A673 (cell line): ENCODE measurements at regions not wholly inside any gene's neighbourhood (a gene's known extent, or its start where the extent isn't known, plus 50 kb on each side); places are given as distances from the start of the nearest gene placed in this dataset.

Experiments
- BruUV-seq: library from RNA; stranded (reverse); fragments of 400-500 nt; replicated peaks from 2 replicates; lab custom pipeline; 2021; lab: Mats Ljungman, UMichigan
- CTCF ChIA-PET: fragments of 300-600 bp; sonication (Branson Sonifier 250); formaldehyde crosslinking; loops from one replicate; lab custom pipeline; 2022; ENCODE audit warnings: antibody characterized with exemption; lab: Charles Lee
- POLR2A ChIA-PET: fragments of 300-600 bp; sonication (Branson Sonifier 250); formaldehyde crosslinking; loops from one replicate; lab custom pipeline; 2022; ENCODE audit warnings: antibody characterized with exemption; ENCODE audit not compliant: low non-redundant PET; lab: Charles Lee
- DNase-seq: peaks from one replicate; pipeline ENCODE4 v3.0.0-alpha.2; 2015; ENCODE audit warnings: low spot score
- H3K27ac ChIP-seq: fragments of 200-600 bp; sonication (generic); 2 replicates; pipeline ENCODE4 v1.5.1; 2016; ENCODE audit warnings: mixed run types, low read depth, mild to moderate bottlenecking, mixed read lengths, antibody characterized with exemption, low read length; ENCODE audit not compliant: poor library complexity, severe bottlenecking
- H3K27me3 ChIP-seq: fragments of 200-600 bp; sonication (generic); replicated peaks from 2 replicates; pipeline ENCODE4 v1.6.1; 2017; ENCODE audit warnings: mixed run types, low read depth, mild to moderate bottlenecking, mixed read lengths, antibody characterized with exemption, low read length; ENCODE audit not compliant: insufficient read depth, poor library complexity
- H3K36me3 ChIP-seq: fragments of 200-600 bp; sonication (generic); 2 replicates; pipeline ENCODE4 v1.6.1; 2016; ENCODE audit warnings: mixed run types, mild to moderate bottlenecking, mixed read lengths, antibody characterized with exemption, low read length; ENCODE audit not compliant: insufficient read depth, poor library complexity, severe bottlenecking
- H3K4me1 ChIP-seq: fragments of 200-600 bp; sonication (generic); 2 replicates; pipeline ENCODE4 v1.6.1; 2017; ENCODE audit warnings: mixed run types, mild to moderate bottlenecking, mixed read lengths, antibody characterized with exemption, low read length; ENCODE audit not compliant: insufficient read depth, poor library complexity, severe bottlenecking
- H3K4me3 ChIP-seq: fragments of 200-600 bp; sonication (generic); 2 replicates; pipeline ENCODE4 v1.5.1; 2016; ENCODE audit warnings: low read depth, mixed run types, mild to moderate bottlenecking, mixed read lengths, low read length; ENCODE audit not compliant: poor library complexity, severe bottlenecking
- H3K9me3 ChIP-seq: fragments of 200-600 bp; sonication (generic); 2 replicates; pipeline ENCODE4 v1.6.1; 2016; ENCODE audit warnings: mixed run types, low read depth, mild to moderate bottlenecking, mixed read lengths, antibody characterized with exemption, low read length; ENCODE audit not compliant: poor library complexity, severe bottlenecking
- CTCF ChIP-seq: fragments of 300-800, 200-600 bp; sonication (generic); conservative IDR thresholded peaks from 2 replicates; pipeline ENCODE4 v1.5.1; 2017; ENCODE audit warnings: low read depth, mild to moderate bottlenecking, antibody characterized with exemption, low read length, moderate library complexity, mixed read lengths
- EZH2 ChIP-seq: fragments of 200-600 bp; sonication (generic); IDR thresholded peaks from 2 replicates; pipeline ENCODE4 v1.6.1; 2017; ENCODE audit warnings: borderline replicate concordance, low read depth, mild to moderate bottlenecking, mixed read lengths, antibody characterized with exemption, low read length; ENCODE audit not compliant: poor library complexity, severe bottlenecking
- intact Hi-C: fragments of 100-400 bp; cut with micrococcal nuclease; formaldehyde crosslinking; loops from one replicate; pipeline ENCODE4 v1.10.0; 2022; ENCODE audit not compliant: unreplicated experiment

DNA sequence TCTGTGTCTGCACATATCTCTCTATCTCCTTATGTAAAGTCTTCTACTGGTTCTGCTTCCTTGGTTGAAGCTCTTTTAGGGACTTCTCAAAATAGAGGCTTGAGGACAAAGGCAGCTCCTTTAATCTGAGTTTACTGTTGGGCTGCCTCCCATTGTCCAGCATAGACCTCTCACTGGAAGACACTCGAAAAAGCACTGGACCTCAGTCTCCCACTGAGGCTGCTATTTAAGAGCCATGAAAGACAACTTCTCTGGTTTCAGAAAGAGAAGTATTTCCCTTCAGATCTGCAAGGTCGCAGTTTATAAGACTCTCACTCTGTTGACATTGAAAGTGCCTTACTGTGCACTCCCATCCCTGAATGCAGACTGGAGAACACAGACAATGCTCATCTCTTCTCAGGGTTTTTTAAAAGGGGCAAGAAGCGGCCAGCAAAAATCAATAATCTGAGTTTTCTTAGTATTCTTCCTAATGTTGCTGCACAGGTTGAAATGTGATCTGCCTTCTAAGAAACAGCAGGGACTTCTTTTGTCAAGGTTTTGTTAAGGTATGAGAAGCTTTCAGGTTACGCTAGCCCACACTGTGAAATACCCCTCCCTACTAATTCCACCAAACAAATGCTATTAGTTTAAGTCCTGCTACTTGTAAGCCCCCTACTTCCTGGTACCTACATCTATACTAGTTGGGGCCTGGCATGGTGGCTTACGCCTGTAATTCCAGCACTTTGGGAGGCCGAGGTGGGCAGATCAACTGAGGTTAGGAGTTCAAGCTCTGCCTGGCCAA is 450.0 kb upstream of the SLC10A2 start:
- no peak overlapping the region for H3K4me3 ChIP-seq
- H3K27me3 ChIP-seq: peaks cover 12% of the 10 kb centered on the region
- H3K9me3 ChIP-seq: no peaks in the 10 kb centered on the region
- intact Hi-C loops: no loop called here
- ChIA-PET POLR2A (no interaction called here), CTCF (no interaction called here)
- BruUV-seq: no TSS peak
- no peaks in the 10 kb centered on the region for H3K36me3 ChIP-seq
- no peaks in the 10 kb centered on the region for H3K4me1 ChIP-seq
- H3K27ac ChIP-seq: no peak overlapping the region
- TF ChIP-seq EZH2 (no peak), CTCF (no peak)
- no peak for DNase-seq

- TF ChIP-seq EZH2 (no peak), CTCF (no peak)
- H3K4me3 ChIP-seq: no peak overlapping the region
- H3K9me3 ChIP-seq: no peaks in the 10 kb centered on the region
- no peaks in the 10 kb centered on the region for H3K36me3 ChIP-seq
- no peak overlapping the region for H3K27ac ChIP-seq
- ChIA-PET POLR2A (no interaction called here), CTCF (no interaction called here)
- DNase-seq: no peak
- BruUV-seq: no TSS peak
- no peaks in the 10 kb centered on the region for H3K4me1 ChIP-seq
- intact Hi-C loops: no loop called here
- H3K27me3 ChIP-seq: peaks cover 12% of the 10 kb centered on the region
Measured at GRCh38 chr13:103515410-103515809, 449.2 kb upstream of the SLC10A2 start.

DNA sequence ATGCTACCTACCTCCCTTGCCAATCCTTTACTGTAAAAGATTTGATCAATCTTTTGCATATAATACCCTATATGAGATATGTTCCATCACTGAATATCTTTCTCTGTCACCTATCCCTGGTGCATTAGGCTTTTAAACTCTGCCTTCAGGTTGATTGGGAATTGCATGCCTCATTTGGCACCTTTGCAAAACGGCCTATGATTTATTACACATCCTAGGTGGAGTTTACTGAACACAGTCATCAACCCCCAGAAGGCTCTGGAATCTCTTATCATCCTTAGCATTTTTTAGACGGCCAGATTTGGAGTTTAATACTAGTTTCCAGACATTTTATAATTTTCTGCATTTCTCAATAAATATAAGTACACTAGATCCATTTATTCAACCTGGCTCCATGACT is 448.4 kb upstream of the SLC10A2 start:
- Histone ChIP-seq H3K4me3 (no peak overlapping the region), H3K9me3 (no peaks in the 10 kb centered on the region), H3K4me1 (no peaks in the 10 kb centered on the region), H3K27me3 (peaks cover 14% of the 10 kb centered on the region), H3K27ac (no peak overlapping the region), H3K36me3 (no peaks in the 10 kb centered on the region)
- ChIA-PET POLR2A (no interaction called here), CTCF (no interaction called here)
- TF ChIP-seq CTCF: no peak
- no peak for TF ChIP-seq EZH2
- no TSS peak for BruUV-seq
- no peak for DNase-seq
- intact Hi-C loops: no loop called here
